ENCODE measurements at regions not wholly inside any gene's neighbourhood (a gene's known extent, or its start where the extent isn't known, plus 50 kb on each side); places are given as distances from the start of the nearest gene placed in this dataset.

DNA sequence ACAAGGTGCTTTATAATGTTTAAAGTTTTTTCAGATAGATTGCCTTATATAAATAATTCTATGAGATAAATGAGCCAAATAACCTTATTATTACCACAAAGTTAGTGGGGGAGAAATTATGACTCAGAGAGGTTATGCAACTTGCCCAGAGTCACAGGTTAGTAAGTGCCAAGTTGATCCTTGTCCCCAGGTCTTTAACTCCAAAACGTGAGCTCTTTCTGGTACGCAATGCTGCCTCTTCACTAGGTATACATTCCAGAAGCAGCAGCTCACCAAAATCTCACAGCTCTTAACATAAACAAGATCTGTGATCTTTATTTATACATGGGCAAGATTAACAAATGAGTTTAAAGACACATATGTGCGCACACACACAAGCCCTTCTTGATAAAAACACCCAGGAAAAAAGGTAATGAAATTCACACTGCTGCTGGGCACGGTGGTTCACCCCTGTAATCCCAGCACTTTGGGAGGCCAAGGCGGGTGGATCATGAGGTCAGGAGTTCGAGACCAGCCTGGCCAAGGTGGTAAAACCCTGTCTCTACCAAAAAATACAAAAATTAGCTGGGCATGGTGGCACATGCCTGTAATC is 59.8 kb upstream of the NR2F2 start:
- no peak for DNase-seq (ENCODE audit: low read depth in 1 of 2, low spot score in 1 of 2)
- Histone ChIP-seq H3K4me3 (replicated peaks; ENCODE audit: insufficient read depth, low read length) (no peak overlapping the region), H3K27ac (replicated peaks) (no peak overlapping the region), H3K27me3 (ENCODE audit: insufficient read depth, poor library complexity, severe bottlenecking) (no peaks in the 10 kb centered on the region)
- TF ChIP-seq, protein P1, sequence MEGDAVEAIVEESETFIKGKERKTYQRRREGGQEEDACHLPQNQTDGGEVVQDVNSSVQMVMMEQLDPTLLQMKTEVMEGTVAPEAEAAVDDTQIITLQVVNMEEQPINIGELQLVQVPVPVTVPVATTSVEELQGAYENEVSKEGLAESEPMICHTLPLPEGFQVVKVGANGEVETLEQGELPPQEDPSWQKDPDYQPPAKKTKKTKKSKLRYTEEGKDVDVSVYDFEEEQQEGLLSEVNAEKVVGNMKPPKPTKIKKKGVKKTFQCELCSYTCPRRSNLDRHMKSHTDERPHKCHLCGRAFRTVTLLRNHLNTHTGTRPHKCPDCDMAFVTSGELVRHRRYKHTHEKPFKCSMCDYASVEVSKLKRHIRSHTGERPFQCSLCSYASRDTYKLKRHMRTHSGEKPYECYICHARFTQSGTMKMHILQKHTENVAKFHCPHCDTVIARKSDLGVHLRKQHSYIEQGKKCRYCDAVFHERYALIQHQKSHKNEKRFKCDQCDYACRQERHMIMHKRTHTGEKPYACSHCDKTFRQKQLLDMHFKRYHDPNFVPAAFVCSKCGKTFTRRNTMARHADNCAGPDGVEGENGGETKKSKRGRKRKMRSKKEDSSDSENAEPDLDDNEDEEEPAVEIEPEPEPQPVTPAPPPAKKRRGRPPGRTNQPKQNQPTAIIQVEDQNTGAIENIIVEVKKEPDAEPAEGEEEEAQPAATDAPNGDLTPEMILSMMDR (IDR thresholded peaks at IDR 0.05; ENCODE audit: insufficient read depth, low read length), result no peak
- TF ChIP-seq GABPA (IDR thresholded peaks at IDR 0.05; ENCODE audit: low read depth) (no peak), POLR2AphosphoS5 (IDR thresholded peaks at IDR 0.05; ENCODE audit: low read depth) (no peak), SPI1 (IDR thresholded peaks at IDR 0.05; ENCODE audit: borderline replicate concordance, low read depth) (no peak)

DNA sequence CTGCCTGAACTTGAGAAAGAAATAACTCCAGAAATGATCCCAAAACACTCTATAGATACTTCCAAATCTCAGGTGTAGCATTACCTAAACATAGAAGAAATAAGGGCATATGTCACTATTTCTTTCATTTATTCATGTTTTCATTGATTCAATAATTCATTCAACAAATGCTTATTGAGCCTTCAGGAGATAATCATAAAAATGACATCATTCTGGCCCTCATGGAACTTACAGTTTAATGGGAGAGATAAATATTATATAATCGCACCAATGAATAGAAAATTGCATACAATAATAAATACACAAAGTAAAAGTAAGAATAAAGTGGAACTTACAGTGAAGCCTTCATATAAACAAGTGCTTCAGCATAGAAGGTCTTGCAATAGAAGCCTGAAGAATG is 58.1 kb upstream of the NR2F2 start:
- DNase-seq (ENCODE audit: low read depth in 1 of 2, low spot score in 1 of 2), result no peak
- Histone ChIP-seq H3K27ac (replicated peaks) (no peak overlapping the region), H3K4me3 (replicated peaks; ENCODE audit: insufficient read depth, low read length) (no peak overlapping the region), H3K27me3 (ENCODE audit: insufficient read depth, poor library complexity, severe bottlenecking) (no peaks in the 10 kb centered on the region)
- TF ChIP-seq, protein P2, sequence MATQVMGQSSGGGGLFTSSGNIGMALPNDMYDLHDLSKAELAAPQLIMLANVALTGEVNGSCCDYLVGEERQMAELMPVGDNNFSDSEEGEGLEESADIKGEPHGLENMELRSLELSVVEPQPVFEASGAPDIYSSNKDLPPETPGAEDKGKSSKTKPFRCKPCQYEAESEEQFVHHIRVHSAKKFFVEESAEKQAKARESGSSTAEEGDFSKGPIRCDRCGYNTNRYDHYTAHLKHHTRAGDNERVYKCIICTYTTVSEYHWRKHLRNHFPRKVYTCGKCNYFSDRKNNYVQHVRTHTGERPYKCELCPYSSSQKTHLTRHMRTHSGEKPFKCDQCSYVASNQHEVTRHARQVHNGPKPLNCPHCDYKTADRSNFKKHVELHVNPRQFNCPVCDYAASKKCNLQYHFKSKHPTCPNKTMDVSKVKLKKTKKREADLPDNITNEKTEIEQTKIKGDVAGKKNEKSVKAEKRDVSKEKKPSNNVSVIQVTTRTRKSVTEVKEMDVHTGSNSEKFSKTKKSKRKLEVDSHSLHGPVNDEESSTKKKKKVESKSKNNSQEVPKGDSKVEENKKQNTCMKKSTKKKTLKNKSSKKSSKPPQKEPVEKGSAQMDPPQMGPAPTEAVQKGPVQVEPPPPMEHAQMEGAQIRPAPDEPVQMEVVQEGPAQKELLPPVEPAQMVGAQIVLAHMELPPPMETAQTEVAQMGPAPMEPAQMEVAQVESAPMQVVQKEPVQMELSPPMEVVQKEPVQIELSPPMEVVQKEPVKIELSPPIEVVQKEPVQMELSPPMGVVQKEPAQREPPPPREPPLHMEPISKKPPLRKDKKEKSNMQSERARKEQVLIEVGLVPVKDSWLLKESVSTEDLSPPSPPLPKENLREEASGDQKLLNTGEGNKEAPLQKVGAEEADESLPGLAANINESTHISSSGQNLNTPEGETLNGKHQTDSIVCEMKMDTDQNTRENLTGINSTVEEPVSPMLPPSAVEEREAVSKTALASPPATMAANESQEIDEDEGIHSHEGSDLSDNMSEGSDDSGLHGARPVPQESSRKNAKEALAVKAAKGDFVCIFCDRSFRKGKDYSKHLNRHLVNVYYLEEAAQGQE (IDR thresholded peaks at IDR 0.05; ENCODE audit: insufficient replicate concordance, low read depth), result no peak
- TF ChIP-seq GABPA (IDR thresholded peaks at IDR 0.05; ENCODE audit: low read depth) (no peak), POLR2AphosphoS5 (IDR thresholded peaks at IDR 0.05; ENCODE audit: low read depth) (no peak), SPI1 (IDR thresholded peaks at IDR 0.05; ENCODE audit: borderline replicate concordance, low read depth) (no peak)
- TF ChIP-seq, protein P1 (IDR thresholded peaks at IDR 0.05; ENCODE audit: insufficient read depth, low read length), result no peak

DNA sequence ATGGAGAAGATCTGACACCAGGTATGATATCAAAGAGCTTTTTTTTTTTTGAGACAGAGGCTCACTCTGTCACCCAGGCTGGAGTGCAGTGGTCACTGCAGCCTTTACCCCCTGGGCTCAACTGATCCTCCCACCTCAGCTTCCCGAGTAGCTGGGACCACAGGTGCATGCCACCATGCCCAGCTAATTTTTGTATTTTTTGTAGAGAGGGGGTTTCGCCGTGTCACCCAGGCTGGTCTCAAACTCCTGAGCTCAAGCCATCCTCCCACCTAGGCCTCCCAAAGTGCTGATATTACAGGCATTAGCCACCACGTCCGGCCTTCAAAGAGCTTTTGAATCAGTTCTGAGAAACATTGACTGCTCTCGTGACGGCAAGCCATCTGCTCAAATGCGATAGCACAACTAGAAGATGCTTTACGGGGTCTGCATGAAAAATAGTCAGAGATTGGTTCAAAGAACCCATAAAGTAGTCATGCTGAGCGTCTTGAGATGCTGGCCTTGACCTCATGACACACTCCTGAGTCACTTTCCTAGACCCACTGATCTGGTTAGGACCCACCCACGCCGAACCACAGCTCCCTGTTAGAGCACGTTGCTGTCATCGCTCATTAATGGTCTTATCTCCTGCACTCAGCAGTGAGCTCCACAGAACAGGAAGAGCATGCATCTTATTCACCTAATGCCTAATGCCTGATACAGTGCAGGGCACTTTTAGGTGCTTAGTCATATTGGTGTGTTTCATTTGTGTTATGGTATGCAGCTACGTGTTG is 57.0 kb upstream of the NR2F2 start:
- Histone ChIP-seq H3K27me3 (ENCODE audit: insufficient read depth, poor library complexity, severe bottlenecking) (no peaks in the 10 kb centered on the region), H3K27ac (replicated peaks) (no peak overlapping the region), H3K4me3 (replicated peaks; ENCODE audit: insufficient read depth, low read length) (no peak overlapping the region)
- TF ChIP-seq, protein P1 (IDR thresholded peaks at IDR 0.05; ENCODE audit: insufficient read depth, low read length), result no peak
- TF ChIP-seq, protein P2 (IDR thresholded peaks at IDR 0.05; ENCODE audit: insufficient replicate concordance, low read depth), result no peak
- TF ChIP-seq SPI1 (IDR thresholded peaks at IDR 0.05; ENCODE audit: borderline replicate concordance, low read depth) (no peak), POLR2AphosphoS5 (IDR thresholded peaks at IDR 0.05; ENCODE audit: low read depth) (no peak), GABPA (IDR thresholded peaks at IDR 0.05; ENCODE audit: low read depth) (no peak)
- no peak for DNase-seq (ENCODE audit: low read depth in 1 of 2, low spot score in 1 of 2)
